WTC11 (cell line): ENCODE measurements at regions not wholly inside any gene's neighbourhood (a gene's known extent, or its start where the extent isn't known, plus 50 kb on each side); places are given as distances from the start of the nearest gene placed in this dataset.

Experiments
- CREB1 ChIP-seq: sonication (generic); formaldehyde crosslinking; IDR thresholded peaks from 2 replicates; pipeline ENCODE4 v1.8.0; 2023; ENCODE audit warnings: mild to moderate bottlenecking, missing genetic modification reagents
- FOXK1 ChIP-seq: sonication (generic); formaldehyde crosslinking; IDR thresholded peaks from 2 replicates; pipeline ENCODE4 v1.8.0; 2022; ENCODE audit warnings: mild to moderate bottlenecking, moderate library complexity, missing genetic modification reagents
- GABPB1 ChIP-seq: sonication (generic); formaldehyde crosslinking; IDR thresholded peaks from 2 replicates; pipeline ENCODE4 v1.8.1; 2023; ENCODE audit warnings: mild to moderate bottlenecking, missing genetic modification reagents
- NR1H2 ChIP-seq: sonication (generic); formaldehyde crosslinking; IDR thresholded peaks from 2 replicates; pipeline ENCODE4 v1.9.0; 2021; ENCODE audit warnings: mild to moderate bottlenecking, moderate library complexity, missing genetic modification reagents
- SMAD4 ChIP-seq: sonication (generic); formaldehyde crosslinking; IDR thresholded peaks from 2 replicates; pipeline ENCODE4 v1.8.0; 2022; ENCODE audit warnings: mild to moderate bottlenecking, missing genetic modification reagents
- TEAD4 ChIP-seq: sonication (generic); formaldehyde crosslinking; IDR thresholded peaks from 2 replicates; pipeline ENCODE4 v1.8.0; 2022; ENCODE audit warnings: mild to moderate bottlenecking, missing genetic modification reagents
- TF ChIP-seq, protein P1 (sequence below): fragments of 200-600 bp; IDR thresholded peaks from 2 replicates; pipeline ENCODE4 v1.8.0; 2022; ENCODE audit warnings: antibody characterized with exemption
- TF ChIP-seq, protein P2 (sequence below): sonication (generic); formaldehyde crosslinking; IDR thresholded peaks from 2 replicates; pipeline ENCODE4 v1.8.1; 2022; ENCODE audit warnings: low read depth, mild to moderate bottlenecking, moderate library complexity, missing genetic modification reagents, borderline replicate concordance
- TF ChIP-seq, protein P3 (sequence below): sonication (generic); formaldehyde crosslinking; IDR thresholded peaks from 2 replicates; pipeline ENCODE4 v1.8.1; 2023; ENCODE audit warnings: mild to moderate bottlenecking, missing genetic modification reagents

DNA sequence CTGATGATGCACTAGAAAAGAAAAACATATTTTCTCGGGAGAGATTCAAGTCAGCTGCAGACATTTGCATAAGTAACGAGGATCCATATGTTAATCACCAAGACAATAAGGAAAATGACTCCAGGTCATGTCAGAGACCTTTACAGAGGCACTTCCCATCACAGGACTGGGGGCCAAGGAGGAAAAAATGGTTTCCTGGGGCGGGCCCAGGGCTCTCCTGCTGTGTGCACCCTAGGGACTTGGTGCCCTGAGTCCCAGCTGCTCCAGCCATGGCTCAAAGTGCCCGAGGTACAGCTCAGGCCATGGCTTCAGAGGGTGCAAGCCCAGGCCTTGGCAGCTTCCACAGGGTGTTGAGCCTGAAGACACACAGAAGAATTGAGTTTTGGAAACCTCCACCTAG is 415.4 kb upstream of the FRG1 start:
- TF ChIP-seq GABPB1 (CRISPR knock-in tag) (no peak), CREB1 (CRISPR knock-in tag) (no peak), TEAD4 (CRISPR knock-in tag) (no peak), NR1H2 (no peak), SMAD4 (no peak), FOXK1 (CRISPR knock-in tag) (no peak)
- TF ChIP-seq, protein P1, sequence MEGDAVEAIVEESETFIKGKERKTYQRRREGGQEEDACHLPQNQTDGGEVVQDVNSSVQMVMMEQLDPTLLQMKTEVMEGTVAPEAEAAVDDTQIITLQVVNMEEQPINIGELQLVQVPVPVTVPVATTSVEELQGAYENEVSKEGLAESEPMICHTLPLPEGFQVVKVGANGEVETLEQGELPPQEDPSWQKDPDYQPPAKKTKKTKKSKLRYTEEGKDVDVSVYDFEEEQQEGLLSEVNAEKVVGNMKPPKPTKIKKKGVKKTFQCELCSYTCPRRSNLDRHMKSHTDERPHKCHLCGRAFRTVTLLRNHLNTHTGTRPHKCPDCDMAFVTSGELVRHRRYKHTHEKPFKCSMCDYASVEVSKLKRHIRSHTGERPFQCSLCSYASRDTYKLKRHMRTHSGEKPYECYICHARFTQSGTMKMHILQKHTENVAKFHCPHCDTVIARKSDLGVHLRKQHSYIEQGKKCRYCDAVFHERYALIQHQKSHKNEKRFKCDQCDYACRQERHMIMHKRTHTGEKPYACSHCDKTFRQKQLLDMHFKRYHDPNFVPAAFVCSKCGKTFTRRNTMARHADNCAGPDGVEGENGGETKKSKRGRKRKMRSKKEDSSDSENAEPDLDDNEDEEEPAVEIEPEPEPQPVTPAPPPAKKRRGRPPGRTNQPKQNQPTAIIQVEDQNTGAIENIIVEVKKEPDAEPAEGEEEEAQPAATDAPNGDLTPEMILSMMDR: no peak
- TF ChIP-seq, protein P2, sequence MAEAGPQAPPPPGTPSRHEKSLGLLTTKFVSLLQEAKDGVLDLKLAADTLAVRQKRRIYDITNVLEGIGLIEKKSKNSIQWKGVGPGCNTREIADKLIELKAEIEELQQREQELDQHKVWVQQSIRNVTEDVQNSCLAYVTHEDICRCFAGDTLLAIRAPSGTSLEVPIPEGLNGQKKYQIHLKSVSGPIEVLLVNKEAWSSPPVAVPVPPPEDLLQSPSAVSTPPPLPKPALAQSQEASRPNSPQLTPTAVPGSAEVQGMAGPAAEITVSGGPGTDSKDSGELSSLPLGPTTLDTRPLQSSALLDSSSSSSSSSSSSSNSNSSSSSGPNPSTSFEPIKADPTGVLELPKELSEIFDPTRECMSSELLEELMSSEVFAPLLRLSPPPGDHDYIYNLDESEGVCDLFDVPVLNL (CRISPR knock-in tag): no peak
- TF ChIP-seq, protein P3, sequence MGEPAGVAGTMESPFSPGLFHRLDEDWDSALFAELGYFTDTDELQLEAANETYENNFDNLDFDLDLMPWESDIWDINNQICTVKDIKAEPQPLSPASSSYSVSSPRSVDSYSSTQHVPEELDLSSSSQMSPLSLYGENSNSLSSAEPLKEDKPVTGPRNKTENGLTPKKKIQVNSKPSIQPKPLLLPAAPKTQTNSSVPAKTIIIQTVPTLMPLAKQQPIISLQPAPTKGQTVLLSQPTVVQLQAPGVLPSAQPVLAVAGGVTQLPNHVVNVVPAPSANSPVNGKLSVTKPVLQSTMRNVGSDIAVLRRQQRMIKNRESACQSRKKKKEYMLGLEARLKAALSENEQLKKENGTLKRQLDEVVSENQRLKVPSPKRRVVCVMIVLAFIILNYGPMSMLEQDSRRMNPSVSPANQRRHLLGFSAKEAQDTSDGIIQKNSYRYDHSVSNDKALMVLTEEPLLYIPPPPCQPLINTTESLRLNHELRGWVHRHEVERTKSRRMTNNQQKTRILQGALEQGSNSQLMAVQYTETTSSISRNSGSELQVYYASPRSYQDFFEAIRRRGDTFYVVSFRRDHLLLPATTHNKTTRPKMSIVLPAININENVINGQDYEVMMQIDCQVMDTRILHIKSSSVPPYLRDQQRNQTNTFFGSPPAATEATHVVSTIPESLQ (CRISPR knock-in tag): no peak
